HepG2 (cell line): ENCODE measurements at regions not wholly inside any gene's neighbourhood (a gene's known extent, or its start where the extent isn't known, plus 50 kb on each side); places are given as distances from the start of the nearest gene placed in this dataset.

Experiments used
- CTCF ChIP-seq: sonication (generic); formaldehyde crosslinking; IDR thresholded peaks from 2 replicates; pipeline ENCODE4 v1.5.0; 2020; ENCODE audit warnings: mild to moderate bottlenecking, missing genetic modification reagents, moderate library complexity
- FOXK1 ChIP-seq: sonication (generic); formaldehyde crosslinking; IDR thresholded peaks from 2 replicates; pipeline ENCODE4 v1.4.0; 2020; ENCODE audit warnings: low read depth, missing genetic modification reagents, borderline replicate concordance
- ZNF274 ChIP-seq: sonication (generic); formaldehyde crosslinking; IDR thresholded peaks from 2 replicates; pipeline ENCODE4 v1.5.1; 2020; ENCODE audit warnings: mild to moderate bottlenecking, missing genetic modification reagents
- ZNF562 ChIP-seq: sonication (generic); formaldehyde crosslinking; IDR thresholded peaks from 2 replicates; pipeline ENCODE4 v1.8.0; 2022; ENCODE audit warnings: missing genetic modification reagents, borderline replicate concordance

GRCh38 chr2:56102866-56103265 is 80.9 kb upstream of the CCDC85A start:
- TF ChIP-seq FOXK1 (CRISPR knock-in tag), result no peak
- TF ChIP-seq ZNF274 (CRISPR knock-in tag), result no peak
- no peak for TF ChIP-seq ZNF562 (CRISPR knock-in tag)
- no peak for TF ChIP-seq CTCF (CRISPR knock-in tag)
